GM23248 (cell line): ENCODE measurements at regions not wholly inside any gene's neighbourhood (a gene's known extent, or its start where the extent isn't known, plus 50 kb on each side); places are given as distances from the start of the nearest gene placed in this dataset.

Experiments used
- DNase-seq: peaks from one replicate; pipeline ENCODE4 v3.0.0-alpha.2; 2015
- H2AFZ ChIP-seq: fragments of 200-600 bp; sonication (generic); 2 replicates; pipeline ENCODE4 v1.6.1; 2016; ENCODE audit warnings: antibody characterized with exemption
- H3F3A ChIP-seq: fragments of 200-600 bp; sonication (generic); 2 replicates; pipeline ENCODE4 v1.6.1; 2016; ENCODE audit warnings: mild to moderate bottlenecking, antibody characterized with exemption, mixed run types; ENCODE audit not compliant: insufficient read depth
- H3K27ac ChIP-seq: fragments of 200-600 bp; sonication (generic); 2 replicates; pipeline ENCODE4 v1.5.1; 2016; ENCODE audit warnings: mild to moderate bottlenecking
- H3K27me3 ChIP-seq: fragments of 200-600 bp; sonication (generic); replicated peaks from 2 replicates; pipeline ENCODE4 v1.6.1; 2016; ENCODE audit warnings: mild to moderate bottlenecking; ENCODE audit not compliant: insufficient read depth
- H3K36me3 ChIP-seq: fragments of 200-600 bp; sonication (generic); 2 replicates; pipeline ENCODE4 v1.6.1; 2016; ENCODE audit warnings: low read depth, mild to moderate bottlenecking
- H3K4me1 ChIP-seq: fragments of 200-600 bp; sonication (generic); 2 replicates; pipeline ENCODE4 v1.6.1; 2016; ENCODE audit warnings: mild to moderate bottlenecking; ENCODE audit not compliant: insufficient read depth
- H3K4me2 ChIP-seq: fragments of 200-600 bp; sonication (generic); one replicate; pipeline ENCODE4 v1.6.1; 2016; ENCODE audit warnings: mild to moderate bottlenecking; ENCODE audit not compliant: unreplicated experiment
- H3K4me3 ChIP-seq: fragments of 200-600 bp; sonication (generic); 2 replicates; pipeline ENCODE4 v1.5.1; 2016; ENCODE audit warnings: mild to moderate bottlenecking
- H3K79me2 ChIP-seq: fragments of 200-600 bp; sonication (generic); 2 replicates; pipeline ENCODE4 v1.6.1; 2016; ENCODE audit warnings: mild to moderate bottlenecking; ENCODE audit not compliant: insufficient read depth
- H3K9ac ChIP-seq: fragments of 200-600 bp; sonication (generic); 2 replicates; pipeline ENCODE4 v1.6.1; 2016; ENCODE audit warnings: mild to moderate bottlenecking
- H3K9me2 ChIP-seq: fragments of 200-600 bp; sonication (generic); 2 replicates; pipeline ENCODE4 v1.6.1; 2016; ENCODE audit warnings: mixed run types, mild to moderate bottlenecking, moderate library complexity; ENCODE audit not compliant: insufficient read depth
- H3K9me3 ChIP-seq: fragments of 200-600 bp; sonication (generic); one replicate; pipeline ENCODE4 v1.6.1; 2017; ENCODE audit warnings: low read depth
- H4K20me1 ChIP-seq: fragments of 200-600 bp; sonication (generic); 2 replicates; pipeline ENCODE4 v1.6.0; 2016; ENCODE audit not compliant: insufficient read depth
- EZH2 ChIP-seq: fragments of 200-600 bp; sonication (generic); IDR thresholded peaks from 2 replicates; pipeline ENCODE4 v1.6.1; 2018; ENCODE audit warnings: antibody characterized with exemption, mild to moderate bottlenecking; ENCODE audit not compliant: insufficient read depth, poor library complexity, severe bottlenecking
- EZH2phosphoT487 ChIP-seq: fragments of 200-600 bp; sonication (generic); IDR thresholded peaks from 2 replicates; pipeline ENCODE4 v1.6.1; 2018; ENCODE audit warnings: antibody characterized with exemption, moderate library complexity, mild to moderate bottlenecking, low read depth; ENCODE audit not compliant: insufficient read depth
- WGBS, 2 experiments: methylation state at CpG; one replicate each; pipeline ENCODE4 v1.1.6; 2015 to 2017; ENCODE audit warnings: low lambda C conversion rate in 2 of 2, low coverage in 1 of 2; ENCODE audit errors: missing lambda C conversion rate in 2 of 2; 5-methylcytosine and 5-hydroxymethylcytosine counted together
- in situ Hi-C: fragments of 300-500 bp; cut with MboI; formaldehyde crosslinking; loops from 2 replicates; pipeline ENCODE4 v1.15.0; 2020

- no peak overlapping the region for H3K4me2 ChIP-seq
- no peaks in the 10 kb centered on the region for H3K9me2 ChIP-seq
- no peaks in the 10 kb centered on the region for H3F3A ChIP-seq
- no peaks in the 10 kb centered on the region for H4K20me1 ChIP-seq
- H3K4me3 ChIP-seq, result no peak overlapping the region
- no peaks in the 10 kb centered on the region for H3K36me3 ChIP-seq
- in situ Hi-C loops, result no loop called here
- H3K9ac ChIP-seq, result no peak overlapping the region
- no peak for TF ChIP-seq EZH2
- no peak for TF ChIP-seq EZH2phosphoT487
- H3K27me3 ChIP-seq, result peaks cover 18% of the 10 kb centered on the region
- no peak overlapping the region for H2AFZ ChIP-seq
- no peaks in the 10 kb centered on the region for H3K4me1 ChIP-seq
- DNase-seq, result no peak
- no peaks in the 10 kb centered on the region for H3K79me2 ChIP-seq
- no peak overlapping the region for H3K27ac ChIP-seq
- no peaks in the 10 kb centered on the region for H3K9me3 ChIP-seq
- WGBS, 2 experiments, result 84 to 86% methylated on average over 7 of the region's 7 CpGs
These were observed 150.6 kb downstream of the RHOU start for GRCh38 chr1:228885845-228886244.

GRCh38 chr1:228887101-228887500, 151.8 kb downstream of the RHOU start:
- in situ Hi-C loops, result no loop called here
- no peak overlapping the region for H2AFZ ChIP-seq
- DNase-seq, result no peak
- no peaks in the 10 kb centered on the region for H3K9me3 ChIP-seq
- H3K4me2 ChIP-seq, result no peak overlapping the region
- H3K9me2 ChIP-seq, result no peaks in the 10 kb centered on the region
- no peak overlapping the region for H3K27ac ChIP-seq
- H3K9ac ChIP-seq, result no peak overlapping the region
- TF ChIP-seq EZH2 (no peak), EZH2phosphoT487 (no peak)
- no peaks in the 10 kb centered on the region for H3K79me2 ChIP-seq
- H3K4me1 ChIP-seq, result no peaks in the 10 kb centered on the region
- H3F3A ChIP-seq, result no peaks in the 10 kb centered on the region
- WGBS, 2 experiments, result 69 to 80% methylated on average over 5 of the region's 5 CpGs
- H3K27me3 ChIP-seq, result peaks cover 18% of the 10 kb centered on the region
- no peaks in the 10 kb centered on the region for H4K20me1 ChIP-seq
- H3K36me3 ChIP-seq, result no peaks in the 10 kb centered on the region
- H3K4me3 ChIP-seq, result no peak overlapping the region

- Histone ChIP-seq H3K79me2 (no peaks in the 10 kb centered on the region), H3F3A (no peaks in the 10 kb centered on the region), H3K36me3 (no peaks in the 10 kb centered on the region), H3K4me1 (no peaks in the 10 kb centered on the region), H3K4me2 (no peak overlapping the region), H3K9me3 (no peaks in the 10 kb centered on the region), H3K9ac (no peak overlapping the region), H3K27me3 (peaks cover 12% of the 10 kb centered on the region; the same call in 1 of the 2 replicates), H3K27ac (no peak overlapping the region), H3K4me3 (no peak overlapping the region), H4K20me1 (no peaks in the 10 kb centered on the region), H2AFZ (no peak overlapping the region), H3K9me2 (no peaks in the 10 kb centered on the region)
- 0 to 12% methylated on average over 1 of the region's 1 CpG for WGBS, 2 experiments
- no peak for DNase-seq
- in situ Hi-C loops, result no loop called here
- TF ChIP-seq EZH2, result no peak
- TF ChIP-seq EZH2phosphoT487, result no peak
These were observed 152.7 kb downstream of the RHOU start for GRCh38 chr1:228887960-228888359.

GRCh38 chr1:228889289-228889688, 154.0 kb downstream of the RHOU start:
- in situ Hi-C loops, result no loop called here
- no peak for DNase-seq
- 60 to 70% methylated on average over 2 of the region's 2 CpGs for WGBS, 2 experiments

More at GRCh38 chr1:228889289-228889688, 154.0 kb downstream of the RHOU start:
- no peak overlapping the region for H3K9ac ChIP-seq
- H3K9me2 ChIP-seq, result no peaks in the 10 kb centered on the region
- no peak overlapping the region for H3K27ac ChIP-seq
- H3K4me1 ChIP-seq, result no peaks in the 10 kb centered on the region
- no peak overlapping the region for H3K4me3 ChIP-seq
- no peak overlapping the region for H3K4me2 ChIP-seq
- no peaks in the 10 kb centered on the region for H3K36me3 ChIP-seq
- no peaks in the 10 kb centered on the region for H4K20me1 ChIP-seq
- H3F3A ChIP-seq, result no peaks in the 10 kb centered on the region
- no peaks in the 10 kb centered on the region for H3K9me3 ChIP-seq
- TF ChIP-seq EZH2 (no peak), EZH2phosphoT487 (no peak)
- no peaks in the 10 kb centered on the region for H3K79me2 ChIP-seq
- no peak overlapping the region for H2AFZ ChIP-seq
- H3K27me3 ChIP-seq, result peaks cover 9% of the 10 kb centered on the region; the same call in 1 of the 2 replicates
